Loucy (cell line): ENCODE measurements at regions not wholly inside any gene's neighbourhood (a gene's known extent, or its start where the extent isn't known, plus 50 kb on each side); places are given as distances from the start of the nearest gene placed in this dataset.

ENCODE experiments used
- EZH2phosphoT487 ChIP-seq: fragments of 200-600 bp; IDR thresholded peaks from 2 replicates; pipeline ENCODE4 v1.6.1; 2018; ENCODE audit warnings: antibody characterized with exemption, mild to moderate bottlenecking, moderate library complexity, borderline replicate concordance
- TF ChIP-seq, protein P1 (sequence below): fragments of 200-600 bp; sonication (generic); conservative IDR thresholded peaks from 2 replicates; pipeline ENCODE4 v1.5.1; 2014; ENCODE audit warnings: mild to moderate bottlenecking, antibody characterized with exemption, low read length

DNA sequence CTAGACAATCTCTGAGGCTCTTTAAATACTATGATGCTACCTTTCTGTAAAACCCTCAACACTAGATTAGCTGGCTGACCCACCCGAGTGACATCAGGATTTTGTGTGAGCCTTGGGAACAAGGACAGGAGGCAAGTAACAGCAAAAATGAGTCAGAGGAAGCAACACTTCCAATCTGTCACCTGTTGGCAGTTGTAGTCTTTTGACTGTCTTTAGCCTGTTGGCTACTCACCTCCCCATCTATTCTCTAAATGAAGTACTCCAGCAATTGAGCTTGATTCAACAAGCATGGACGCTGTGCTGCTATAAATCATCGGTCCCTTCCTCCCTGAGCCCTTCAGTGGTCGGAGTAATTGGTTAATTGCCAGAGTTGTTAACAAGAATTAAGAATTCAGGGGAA lies 898.7 kb downstream of the BCL11A start:
- TF ChIP-seq, protein P1, sequence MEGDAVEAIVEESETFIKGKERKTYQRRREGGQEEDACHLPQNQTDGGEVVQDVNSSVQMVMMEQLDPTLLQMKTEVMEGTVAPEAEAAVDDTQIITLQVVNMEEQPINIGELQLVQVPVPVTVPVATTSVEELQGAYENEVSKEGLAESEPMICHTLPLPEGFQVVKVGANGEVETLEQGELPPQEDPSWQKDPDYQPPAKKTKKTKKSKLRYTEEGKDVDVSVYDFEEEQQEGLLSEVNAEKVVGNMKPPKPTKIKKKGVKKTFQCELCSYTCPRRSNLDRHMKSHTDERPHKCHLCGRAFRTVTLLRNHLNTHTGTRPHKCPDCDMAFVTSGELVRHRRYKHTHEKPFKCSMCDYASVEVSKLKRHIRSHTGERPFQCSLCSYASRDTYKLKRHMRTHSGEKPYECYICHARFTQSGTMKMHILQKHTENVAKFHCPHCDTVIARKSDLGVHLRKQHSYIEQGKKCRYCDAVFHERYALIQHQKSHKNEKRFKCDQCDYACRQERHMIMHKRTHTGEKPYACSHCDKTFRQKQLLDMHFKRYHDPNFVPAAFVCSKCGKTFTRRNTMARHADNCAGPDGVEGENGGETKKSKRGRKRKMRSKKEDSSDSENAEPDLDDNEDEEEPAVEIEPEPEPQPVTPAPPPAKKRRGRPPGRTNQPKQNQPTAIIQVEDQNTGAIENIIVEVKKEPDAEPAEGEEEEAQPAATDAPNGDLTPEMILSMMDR: no peak
- no peak for TF ChIP-seq EZH2phosphoT487
